HFFc6 (cell line): ENCODE measurements at regions not wholly inside any gene's neighbourhood (a gene's known extent, or its start where the extent isn't known, plus 50 kb on each side); places are given as distances from the start of the nearest gene placed in this dataset.

Experiments
- DNase-seq: peaks from one replicate; pipeline ENCODE4 v3.0.0-alpha.2; 2018
- H3K27ac Mint-ChIP-seq: 2 replicates; pipeline ENCODE4 v1.8.0; 2020; ENCODE audit warnings: mild to moderate bottlenecking, mixed read lengths
- H3K27me3 Mint-ChIP-seq: 2 replicates; pipeline ENCODE4 v1.8.0; 2021; ENCODE audit warnings: mild to moderate bottlenecking, moderate library complexity, mixed read lengths; ENCODE audit not compliant: insufficient read depth
- H3K36me3 Mint-ChIP-seq: 2 replicates; pipeline ENCODE4 v1.8.0; 2021; ENCODE audit warnings: low read depth, mixed read lengths
- H3K4me1 Mint-ChIP-seq: 2 replicates; pipeline ENCODE4 v1.8.0; 2020; ENCODE audit warnings: low read depth, mixed read lengths
- H3K4me3 Mint-ChIP-seq: 2 replicates; pipeline ENCODE4 v1.8.0; 2020; ENCODE audit warnings: mild to moderate bottlenecking, moderate library complexity, mixed read lengths
- H3K9me3 Mint-ChIP-seq: 2 replicates; pipeline ENCODE4 v1.8.0; 2020; ENCODE audit warnings: mild to moderate bottlenecking, mixed read lengths
- TF ChIP-seq, protein P1 (sequence below): fragments of 200-600 bp; sonication (generic); IDR thresholded peaks from 2 replicates; pipeline ENCODE4 v1.5.0; 2021; ENCODE audit warnings: antibody characterized with exemption, mild to moderate bottlenecking

DNA sequence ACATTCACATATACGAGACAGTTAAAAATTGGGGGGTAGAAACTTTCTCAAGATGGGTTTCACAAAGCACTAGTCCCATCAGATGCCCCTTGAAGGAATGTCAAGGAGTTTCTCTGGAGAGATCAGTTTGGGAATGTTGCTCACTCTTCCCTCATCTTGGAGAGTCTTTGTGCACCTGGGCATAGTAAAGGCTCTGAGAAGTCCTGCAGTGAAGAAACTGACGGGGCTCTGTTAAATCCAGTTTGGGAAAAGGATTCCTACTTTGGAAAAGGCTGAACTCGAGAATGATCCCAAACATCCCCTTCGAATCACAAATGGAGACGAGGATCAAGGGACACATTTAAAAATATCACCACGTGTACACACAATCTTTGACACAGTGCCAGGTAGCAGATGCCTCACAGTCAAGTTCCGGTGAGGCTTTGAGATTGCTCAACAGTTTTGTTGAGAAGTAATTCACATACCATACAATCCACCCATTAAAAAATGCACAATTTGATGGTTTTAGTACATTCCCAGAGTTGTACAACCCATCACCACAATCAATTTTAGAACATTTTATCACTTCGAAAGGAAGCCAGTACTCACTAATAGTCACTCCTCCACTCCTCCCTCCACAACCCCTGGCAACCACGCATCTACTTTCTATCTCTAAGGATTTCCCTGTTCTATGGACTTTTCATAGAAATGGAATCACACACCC lies 203.4 kb upstream of the FOXF1 start:
- H3K36me3 Mint-ChIP-seq, result no peaks in the 10 kb centered on the region
- H3K9me3 Mint-ChIP-seq, result no peaks in the 10 kb centered on the region
- H3K27me3 Mint-ChIP-seq, result peaks cover 22% of the 10 kb centered on the region
- peak overlapping the region; percentile 65 for H3K27ac Mint-ChIP-seq
- no peak overlapping the region for H3K4me3 Mint-ChIP-seq
- H3K4me1 Mint-ChIP-seq, result peaks cover 28% of the 10 kb centered on the region
- TF ChIP-seq, protein P1, sequence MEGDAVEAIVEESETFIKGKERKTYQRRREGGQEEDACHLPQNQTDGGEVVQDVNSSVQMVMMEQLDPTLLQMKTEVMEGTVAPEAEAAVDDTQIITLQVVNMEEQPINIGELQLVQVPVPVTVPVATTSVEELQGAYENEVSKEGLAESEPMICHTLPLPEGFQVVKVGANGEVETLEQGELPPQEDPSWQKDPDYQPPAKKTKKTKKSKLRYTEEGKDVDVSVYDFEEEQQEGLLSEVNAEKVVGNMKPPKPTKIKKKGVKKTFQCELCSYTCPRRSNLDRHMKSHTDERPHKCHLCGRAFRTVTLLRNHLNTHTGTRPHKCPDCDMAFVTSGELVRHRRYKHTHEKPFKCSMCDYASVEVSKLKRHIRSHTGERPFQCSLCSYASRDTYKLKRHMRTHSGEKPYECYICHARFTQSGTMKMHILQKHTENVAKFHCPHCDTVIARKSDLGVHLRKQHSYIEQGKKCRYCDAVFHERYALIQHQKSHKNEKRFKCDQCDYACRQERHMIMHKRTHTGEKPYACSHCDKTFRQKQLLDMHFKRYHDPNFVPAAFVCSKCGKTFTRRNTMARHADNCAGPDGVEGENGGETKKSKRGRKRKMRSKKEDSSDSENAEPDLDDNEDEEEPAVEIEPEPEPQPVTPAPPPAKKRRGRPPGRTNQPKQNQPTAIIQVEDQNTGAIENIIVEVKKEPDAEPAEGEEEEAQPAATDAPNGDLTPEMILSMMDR, result no peak
- peak; percentile 56 for DNase-seq

DNA sequence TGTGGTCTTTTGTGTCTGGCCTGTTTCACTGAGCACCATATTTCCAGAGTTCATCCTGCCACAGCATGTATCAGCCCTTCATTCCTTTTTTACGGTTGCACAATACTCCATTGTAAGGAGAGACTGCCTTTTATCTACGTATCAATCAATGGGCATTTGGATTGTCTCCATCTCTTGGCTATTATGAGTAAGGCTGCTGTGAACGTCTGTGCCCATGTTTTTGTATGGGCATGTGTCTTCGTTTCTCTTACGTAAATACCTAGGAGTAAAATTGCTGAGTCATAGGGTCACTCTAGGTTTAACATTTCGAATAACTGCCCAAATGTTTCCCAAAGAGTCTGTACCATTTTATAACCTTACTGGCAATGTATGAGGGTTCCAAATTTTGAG lies 202.8 kb upstream of the FOXF1 start:
- H3K27me3 Mint-ChIP-seq, result peaks cover 20% of the 10 kb centered on the region
- DNase-seq, result peak; percentile 55
- H3K4me1 Mint-ChIP-seq, result peaks cover 28% of the 10 kb centered on the region
- H3K4me3 Mint-ChIP-seq, result no peak overlapping the region
- H3K36me3 Mint-ChIP-seq, result no peaks in the 10 kb centered on the region
- TF ChIP-seq, protein P1, result no peak
- peak overlapping the region; percentile 65 for H3K27ac Mint-ChIP-seq
- no peaks in the 10 kb centered on the region for H3K9me3 Mint-ChIP-seq

DNA sequence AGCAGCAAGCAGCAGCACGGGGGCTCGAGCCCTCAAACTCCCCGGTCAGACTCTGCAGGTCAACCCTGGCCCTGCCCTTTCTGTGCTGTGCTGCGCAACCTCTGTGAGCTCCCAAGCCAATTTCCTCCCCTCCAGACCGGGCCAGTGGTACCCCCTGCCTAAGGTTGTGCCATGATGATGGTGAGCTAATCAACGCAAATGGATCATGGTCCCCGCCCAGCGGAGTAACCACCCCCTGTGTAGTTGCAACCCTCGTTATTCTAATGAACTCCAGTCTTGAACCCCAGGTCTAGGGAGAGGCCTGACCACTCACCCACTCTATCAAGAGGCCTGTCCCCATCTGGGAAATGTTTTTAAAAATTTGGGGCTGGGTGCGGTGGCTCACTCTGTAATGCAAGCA lies 201.8 kb upstream of the FOXF1 start:
- Mint-ChIP-seq H3K9me3 (no peaks in the 10 kb centered on the region), H3K36me3 (no peaks in the 10 kb centered on the region), H3K27me3 (peaks cover 16% of the 10 kb centered on the region), H3K27ac (no peak overlapping the region), H3K4me1 (peaks cover 28% of the 10 kb centered on the region), H3K4me3 (no peak overlapping the region)
- TF ChIP-seq, protein P1, result no peak
- DNase-seq, result no peak

DNA sequence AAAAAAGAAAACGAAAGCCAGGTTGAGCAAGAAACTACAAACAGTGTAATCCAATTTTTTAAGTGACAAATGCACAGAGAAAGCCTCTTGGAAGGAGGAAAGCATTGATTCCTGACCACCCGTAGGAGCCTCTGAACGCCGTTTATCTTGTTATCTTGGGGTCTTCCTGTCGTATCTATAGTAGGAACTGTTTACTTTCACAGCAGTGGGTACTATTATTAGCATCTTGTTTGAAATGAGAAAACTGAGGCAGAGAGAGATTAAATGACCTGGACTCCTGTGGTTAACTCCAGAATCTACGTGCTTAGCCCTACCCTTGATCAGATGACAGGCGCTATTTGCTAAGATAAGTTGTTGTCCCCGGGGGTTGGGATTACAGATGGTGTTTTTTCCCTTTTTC lies 196.7 kb upstream of the FOXF1 start:
- Mint-ChIP-seq H3K36me3 (no peaks in the 10 kb centered on the region), H3K27ac (no peak overlapping the region), H3K27me3 (peaks cover 24% of the 10 kb centered on the region), H3K4me1 (no peaks in the 10 kb centered on the region), H3K9me3 (no peaks in the 10 kb centered on the region), H3K4me3 (no peak overlapping the region)
- DNase-seq, result no peak
- TF ChIP-seq, protein P1, result no peak

DNA sequence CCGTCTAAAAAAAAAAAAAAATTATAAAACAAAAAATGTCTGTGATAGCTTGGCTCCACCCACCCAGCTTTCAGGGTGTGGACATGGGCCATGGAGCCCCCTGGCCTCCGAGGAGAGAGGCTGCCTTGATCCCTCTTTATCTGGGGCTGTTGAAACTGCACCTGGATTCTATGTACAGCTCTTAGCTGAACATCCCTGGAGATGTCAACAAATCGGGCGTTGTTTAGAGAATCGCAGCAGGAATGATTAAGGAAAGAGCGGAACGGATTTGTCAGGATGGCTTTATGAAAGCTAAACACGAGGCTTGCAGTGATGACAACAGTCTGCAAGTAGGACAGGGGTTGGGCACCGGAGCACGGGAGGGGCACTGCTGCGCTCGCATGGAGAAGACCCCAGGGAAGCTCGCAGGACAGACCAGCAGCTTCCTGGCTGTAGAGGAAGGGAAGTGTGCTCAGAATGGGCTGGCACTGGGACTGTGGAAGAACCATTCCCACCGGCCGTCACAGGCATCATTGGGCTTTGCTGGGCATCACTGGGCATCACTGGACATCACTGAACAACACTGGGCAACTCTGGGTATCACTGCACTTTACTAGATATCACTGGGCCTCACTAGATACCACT lies 195.8 kb upstream of the FOXF1 start:
- TF ChIP-seq, protein P1, result no peak
- no peaks in the 10 kb centered on the region for H3K9me3 Mint-ChIP-seq
- H3K27ac Mint-ChIP-seq, result no peak overlapping the region
- peaks cover 2% of the 10 kb centered on the region for H3K4me1 Mint-ChIP-seq
- peaks cover 24% of the 10 kb centered on the region for H3K27me3 Mint-ChIP-seq
- peak overlapping the region; percentile 35; the same call in 1 of the 2 replicates for H3K4me3 Mint-ChIP-seq
- H3K36me3 Mint-ChIP-seq, result no peaks in the 10 kb centered on the region
- no peak for DNase-seq
